Esophagus squamous epithelium (tissue), 5 donors: ENCODE measurements at regions not wholly inside any gene's neighbourhood (a gene's known extent, or its start where the extent isn't known, plus 50 kb on each side); places are given as distances from the start of the nearest gene placed in this dataset.

ENCODE experiments used
- DNase-seq: peaks from one replicate; lab custom pipeline; 2025; lab: John Stamatoyannopoulos, UW
- H3K27ac ChIP-seq, 4 donors: fragments of 200-600 bp; sonication (generic); one replicate each; pipeline ENCODE4 v1.5.1; 2016 to 2019; ENCODE audit warnings: mild to moderate bottlenecking in 1 of 4
- H3K27me3 ChIP-seq, 4 donors: fragments of 200-600 bp; sonication (generic); 1 replicate in 3 of 4; 2 replicates in 1 of 4; pipeline versions ENCODE4 v1.5.1 to v1.6.0; 2017 to 2021; ENCODE audit warnings: antibody characterized with exemption in 1 of 4
- H3K36me3 ChIP-seq, 3 donors: fragments of 200-600 bp; sonication (generic); one replicate each; pipeline ENCODE4 v1.5.1; 2016 to 2019
- H3K4me1 ChIP-seq, 3 donors: fragments of 200-600 bp; sonication (generic); one replicate each; pipeline ENCODE4 v1.5.1; 2017 to 2019
- H3K4me3 ChIP-seq, 4 donors: fragments of 200-600 bp; sonication (generic); 1 replicate in 3 of 4; 2 replicates in 1 of 4; pipeline ENCODE4 v1.5.1; 2016 to 2019; ENCODE audit warnings: mild to moderate bottlenecking in 2 of 4, moderate library complexity in 1 of 4
- H3K9me3 ChIP-seq, 3 donors: fragments of 200-600 bp; sonication (generic); one replicate each; pipeline ENCODE4 v1.5.1; 2016 to 2019
- CTCF ChIP-seq, 6 experiments: fragments of 450-650 bp in 4 of 6; fragments of 200-600 bp in 2 of 6; sonication (generic) in 2 of 6; IDR thresholded peaks; one replicate each; pipeline ENCODE4 v1.5.1; 2016 to 2019; ENCODE audit warnings: antibody characterized with exemption in 6 of 6, mild to moderate bottlenecking in 4 of 6, moderate library complexity in 4 of 6
- POLR2A ChIP-seq, 4 donors: fragments of 450-650 bp; IDR thresholded peaks; one replicate each; pipeline ENCODE4 v1.6.1; 2017; ENCODE audit warnings: antibody characterized with exemption in 4 of 4, mild to moderate bottlenecking in 4 of 4, moderate library complexity in 3 of 4
- WGBS, 2 donors: methylation state at CpG; one replicate each; pipeline ENCODE4 v1.1.5; 2018; 5-methylcytosine and 5-hydroxymethylcytosine counted together
- intact Hi-C: fragments of 100-400 bp; cut with DNase I; formaldehyde crosslinking; loops from one replicate; pipeline ENCODE4 v1.15.0; 2022
- donor health status: DM: yes; HTN: yes; CAD: no.

GRCh38 chr4:155569471-155569870, 97.2 kb upstream of the GUCY1A1 start:
- H3K27me3 ChIP-seq = no peaks in the 10 kb centered on the region
- intact Hi-C loops = no loop called here
- no peak for DNase-seq
- TF ChIP-seq POLR2A (IDR thresholded peaks at IDR 0.05) (no peak), CTCF (IDR thresholded peaks at IDR 0.05) (no peak)
- no peaks in the 10 kb centered on the region for H3K9me3 ChIP-seq
- H3K27ac ChIP-seq = no peak overlapping the region
- WGBS, 2 donors = 93 to 100% methylated on average over 1 to 3 of the region's 3 CpGs
- no peaks in the 10 kb centered on the region for H3K36me3 ChIP-seq
- H3K4me3 ChIP-seq = no peak overlapping the region
- H3K4me1 ChIP-seq = no peaks in the 10 kb centered on the region

- H3K4me3 ChIP-seq = no peak overlapping the region
- 83 to 98% methylated on average over 4 of the region's 4 CpGs for WGBS, 2 donors
- H3K27ac ChIP-seq = no peak overlapping the region
- H3K4me1 ChIP-seq = peaks cover 0 to 4% (median 0%) of the 10 kb centered on the region in 3 donors
- TF ChIP-seq CTCF (IDR thresholded peaks at IDR 0.05) = no peak
- TF ChIP-seq POLR2A (IDR thresholded peaks at IDR 0.05) = no peak
- H3K27me3 ChIP-seq = no peaks in the 10 kb centered on the region
- intact Hi-C loops = no loop called here
- no peak for DNase-seq
- no peaks in the 10 kb centered on the region for H3K9me3 ChIP-seq
- H3K36me3 ChIP-seq = no peaks in the 10 kb centered on the region
Observed at GRCh38 chr4:155568641-155569220, 97.9 kb upstream of the GUCY1A1 start.

GRCh38 chr4:155566354-155566753, 100.3 kb upstream of the GUCY1A1 start:
- Histone ChIP-seq H3K27me3 (no peaks in the 10 kb centered on the region), H3K27ac (no peak overlapping the region), H3K4me3 (no peak overlapping the region), H3K9me3 (no peaks in the 10 kb centered on the region), H3K4me1 (peaks cover 0 to 5% (median 0%) of the 10 kb centered on the region in 3 donors), H3K36me3 (no peaks in the 10 kb centered on the region)
- no peak for DNase-seq
- 57 to 79% methylated on average over 1 of the region's 1 CpG for WGBS, 2 donors
- intact Hi-C loops = no loop called here
- TF ChIP-seq POLR2A (IDR thresholded peaks at IDR 0.05) (no peak), CTCF (IDR thresholded peaks at IDR 0.05) (no peak)

- H3K27me3 ChIP-seq = no peaks in the 10 kb centered on the region
- no peaks in the 10 kb centered on the region for H3K9me3 ChIP-seq
- DNase-seq = no peak
- no peaks in the 10 kb centered on the region for H3K36me3 ChIP-seq
- intact Hi-C loops = no loop called here
- TF ChIP-seq POLR2A (IDR thresholded peaks at IDR 0.05) (no peak), CTCF (IDR thresholded peaks at IDR 0.05) (no peak)
- no peak overlapping the region for H3K27ac ChIP-seq
- 74 to 85% methylated on average over 2 of the region's 2 CpGs for WGBS, 2 donors
- H3K4me3 ChIP-seq = no peak overlapping the region
- peaks cover 0 to 5% (median 0%) of the 10 kb centered on the region in 3 donors for H3K4me1 ChIP-seq
Observed at GRCh38 chr4:155565776-155566175, 100.9 kb upstream of the GUCY1A1 start.

GRCh38 chr4:155565330-155565729, 101.3 kb upstream of the GUCY1A1 start:
- Histone ChIP-seq H3K27me3 (no peaks in the 10 kb centered on the region), H3K4me1 (peaks cover 0 to 5% (median 0%) of the 10 kb centered on the region in 3 donors), H3K27ac (no peak overlapping the region), H3K36me3 (no peaks in the 10 kb centered on the region), H3K9me3 (no peaks in the 10 kb centered on the region), H3K4me3 (no peak overlapping the region)
- 60 to 72% methylated on average over 1 of the region's 1 CpG for WGBS, 2 donors
- TF ChIP-seq POLR2A (IDR thresholded peaks at IDR 0.05) (no peak), CTCF (IDR thresholded peaks at IDR 0.05) (no peak)
- intact Hi-C loops = no loop called here
- no peak for DNase-seq
